GM12873 (cell line): ENCODE measurements at regions not wholly inside any gene's neighbourhood (a gene's known extent, or its start where the extent isn't known, plus 50 kb on each side); places are given as distances from the start of the nearest gene placed in this dataset.

Experiments used
- TF ChIP-seq, protein P1 (sequence below): IDR thresholded peaks from 2 replicates; pipeline ENCODE4 v1.5.1; 2012; ENCODE audit warnings: low read depth, mild to moderate bottlenecking, moderate library complexity, low read length, control low read depth; ENCODE audit not compliant: insufficient read depth; ENCODE audit errors: missing control alignments

GRCh38 chr14:22485178-22485577, 103.8 kb downstream of the DAD1 start:
- TF ChIP-seq, protein P1, sequence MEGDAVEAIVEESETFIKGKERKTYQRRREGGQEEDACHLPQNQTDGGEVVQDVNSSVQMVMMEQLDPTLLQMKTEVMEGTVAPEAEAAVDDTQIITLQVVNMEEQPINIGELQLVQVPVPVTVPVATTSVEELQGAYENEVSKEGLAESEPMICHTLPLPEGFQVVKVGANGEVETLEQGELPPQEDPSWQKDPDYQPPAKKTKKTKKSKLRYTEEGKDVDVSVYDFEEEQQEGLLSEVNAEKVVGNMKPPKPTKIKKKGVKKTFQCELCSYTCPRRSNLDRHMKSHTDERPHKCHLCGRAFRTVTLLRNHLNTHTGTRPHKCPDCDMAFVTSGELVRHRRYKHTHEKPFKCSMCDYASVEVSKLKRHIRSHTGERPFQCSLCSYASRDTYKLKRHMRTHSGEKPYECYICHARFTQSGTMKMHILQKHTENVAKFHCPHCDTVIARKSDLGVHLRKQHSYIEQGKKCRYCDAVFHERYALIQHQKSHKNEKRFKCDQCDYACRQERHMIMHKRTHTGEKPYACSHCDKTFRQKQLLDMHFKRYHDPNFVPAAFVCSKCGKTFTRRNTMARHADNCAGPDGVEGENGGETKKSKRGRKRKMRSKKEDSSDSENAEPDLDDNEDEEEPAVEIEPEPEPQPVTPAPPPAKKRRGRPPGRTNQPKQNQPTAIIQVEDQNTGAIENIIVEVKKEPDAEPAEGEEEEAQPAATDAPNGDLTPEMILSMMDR, result no peak

DNA sequence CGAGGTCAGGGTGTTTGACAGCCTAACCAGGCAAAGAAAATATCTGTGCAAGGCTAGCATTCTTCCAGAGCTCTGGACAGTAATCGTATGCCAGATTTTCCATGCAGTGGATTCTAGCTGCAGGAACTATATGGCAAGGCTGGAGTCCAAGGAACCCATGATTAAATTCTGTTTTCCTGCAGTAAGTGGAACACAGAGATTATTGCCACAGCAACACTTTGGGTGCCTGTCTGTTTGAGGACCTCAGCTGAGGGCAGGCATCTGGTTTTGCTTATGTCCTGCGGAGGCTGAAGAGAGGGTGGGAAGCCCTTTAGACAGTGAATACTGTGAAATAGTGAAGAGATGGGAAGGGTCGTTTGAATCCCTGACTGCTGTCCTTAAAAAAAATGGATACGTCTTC, 104.4 kb downstream of the DAD1 start:
- TF ChIP-seq, protein P1, result no peak

DNA sequence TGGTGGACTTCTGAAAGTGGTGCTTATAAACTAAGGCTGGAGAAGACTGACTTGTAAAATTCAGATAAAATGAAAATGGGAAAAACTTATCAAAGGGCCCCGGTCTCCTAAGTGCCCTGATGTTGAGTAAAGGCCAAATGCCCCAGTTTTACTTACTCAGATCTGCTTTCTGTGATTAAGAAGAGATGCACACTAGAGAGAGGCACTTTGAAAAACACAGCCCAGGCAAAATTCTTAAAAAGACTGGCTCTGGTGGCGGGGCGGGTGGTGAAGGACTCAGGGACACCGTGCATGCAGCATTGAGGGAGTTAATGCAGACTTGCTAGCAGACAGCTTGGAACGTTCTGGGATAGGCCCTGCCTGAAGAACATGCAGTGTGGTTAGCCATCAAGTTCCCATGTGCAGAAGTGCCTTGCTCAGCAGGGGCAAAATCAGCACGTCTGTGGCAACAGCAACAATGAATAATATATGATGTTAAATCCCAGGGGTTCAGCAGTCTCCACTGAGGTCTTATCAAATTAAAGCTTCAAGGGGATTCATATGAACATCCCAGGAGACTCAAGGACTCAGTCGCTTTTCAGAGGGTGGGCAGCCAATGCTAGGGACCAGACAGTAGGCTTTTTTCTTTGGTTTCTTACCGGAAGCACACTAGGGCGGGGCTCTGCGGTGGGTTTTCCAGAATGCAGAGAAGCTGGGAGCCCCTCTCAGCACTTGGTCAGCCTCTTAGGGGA, 105.0 kb downstream of the DAD1 start:
- TF ChIP-seq, protein P1, result no peak

DNA sequence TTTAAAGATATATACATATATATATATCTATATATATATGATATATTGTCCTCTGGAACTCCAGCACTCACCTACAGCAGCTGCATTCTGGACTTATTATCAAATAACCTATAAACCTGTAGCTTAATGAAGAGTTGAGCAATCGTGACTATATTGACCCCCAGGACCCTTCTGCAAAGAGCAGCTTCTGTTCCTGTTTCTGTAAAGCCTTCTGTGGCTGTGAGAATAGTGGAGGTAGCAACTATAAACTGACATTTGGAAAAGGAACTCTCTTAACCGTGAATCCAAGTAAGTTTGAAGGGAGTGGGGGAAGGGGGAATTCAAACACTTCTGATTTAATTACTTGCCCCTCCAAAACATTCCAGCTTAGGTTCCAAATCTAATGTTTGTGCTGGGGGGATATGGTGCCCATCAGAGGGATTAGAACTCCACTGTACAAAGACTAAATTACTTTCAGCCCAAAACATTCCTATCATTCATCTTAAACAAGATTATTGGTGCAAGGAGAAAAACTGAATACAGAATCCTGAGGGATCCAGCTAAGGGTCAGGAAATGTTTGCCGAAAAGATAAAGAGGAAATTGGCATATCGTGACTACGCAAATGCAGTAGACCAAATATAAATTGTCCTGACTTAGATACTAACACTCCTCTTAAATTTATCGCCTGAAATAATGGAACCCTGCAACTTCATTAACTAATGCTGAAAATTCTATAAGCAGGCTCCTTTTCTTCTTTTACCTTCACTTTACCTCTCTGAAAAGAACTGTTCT, 106.1 kb downstream of the DAD1 start:
- TF ChIP-seq, protein P1, result no peak

DNA sequence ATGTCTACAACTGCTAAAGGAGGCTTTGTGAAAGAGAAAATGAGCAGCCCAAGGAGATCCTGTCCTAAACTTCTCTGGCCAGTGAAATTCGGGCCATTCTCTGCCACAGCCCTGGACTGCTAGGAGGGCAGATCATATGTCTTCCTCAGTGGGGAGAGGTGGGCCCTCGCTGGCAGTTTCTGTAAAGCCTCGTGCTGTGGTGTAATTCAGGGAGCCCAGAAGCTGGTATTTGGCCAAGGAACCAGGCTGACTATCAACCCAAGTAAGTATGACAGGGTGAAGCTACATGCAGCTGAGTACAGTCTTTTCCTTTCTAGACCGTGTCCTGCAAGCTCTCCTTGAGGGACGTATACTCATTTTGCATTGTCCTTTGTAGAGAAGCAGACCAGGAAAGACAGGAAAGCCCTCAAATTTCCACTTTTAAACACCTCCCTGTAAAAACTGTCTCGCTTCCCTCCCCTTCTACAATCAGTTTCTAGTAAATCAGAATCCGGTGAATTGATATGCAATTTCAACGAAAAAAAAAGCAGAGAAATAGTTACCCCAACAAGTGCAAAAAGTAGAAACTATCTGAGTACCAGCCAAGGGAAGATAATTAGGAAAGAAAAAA, 106.8 kb downstream of the DAD1 start:
- TF ChIP-seq, protein P1, result no peak

DNA sequence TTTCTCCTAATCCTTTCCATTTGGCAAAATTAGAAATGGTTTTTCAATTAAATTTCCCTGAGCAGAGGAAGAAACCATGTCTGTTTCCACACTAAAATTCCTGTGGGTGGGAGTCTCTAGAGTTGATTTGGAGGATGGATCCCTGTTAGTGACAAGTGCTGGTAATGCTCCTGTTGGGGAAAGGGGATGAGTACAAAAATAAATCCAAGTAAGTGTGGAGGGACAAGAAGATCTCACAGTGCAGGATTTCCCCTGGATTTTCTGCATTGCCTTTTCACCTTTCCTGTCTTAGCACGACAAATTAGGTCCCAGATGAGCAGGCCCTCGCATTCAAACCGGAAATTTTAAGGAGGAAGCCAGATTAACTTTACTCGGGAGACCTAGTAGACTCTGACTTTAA, 107.5 kb downstream of the DAD1 start:
- TF ChIP-seq, protein P1, result no peak
